GM23338 (cell line): ENCODE measurements at regions not wholly inside any gene's neighbourhood (a gene's known extent, or its start where the extent isn't known, plus 50 kb on each side); places are given as distances from the start of the nearest gene placed in this dataset.

Experiments used
- CREB1 ChIP-seq: fragments of 250-450 bp; sonication (Bioruptor Pico); IDR thresholded peaks from 2 replicates; pipeline ENCODE4 v1.5.0; 2020; ENCODE audit warnings: low read depth, mild to moderate bottlenecking, moderate library complexity
- EZH2 ChIP-seq: fragments of 200-600 bp; sonication (generic); IDR thresholded peaks from one replicate; pipeline ENCODE4 v1.8.0; 2017; ENCODE audit warnings: antibody characterized with exemption, mild to moderate bottlenecking, low read depth; ENCODE audit not compliant: unreplicated experiment
- POLR2AphosphoS5 ChIP-seq: IDR thresholded peaks from 2 replicates; pipeline ENCODE4 v1.6.1; 2016; ENCODE audit warnings: antibody characterized with exemption, low read depth
- ZNF114 ChIP-seq: fragments of 250-450 bp; sonication (Bioruptor Pico); IDR thresholded peaks from 2 replicates; pipeline ENCODE4 v1.5.0; 2020; ENCODE audit warnings: mild to moderate bottlenecking, moderate library complexity
- TF ChIP-seq, protein P1 (sequence below), 2 experiments: fragments of 200-600 bp in 1 of 2; sonication (generic) in 1 of 2; conservative IDR thresholded peaks; 2 replicates each; pipeline versions ENCODE4 v1.5.1 to v1.6.1; 2016 to 2017; ENCODE audit warnings: antibody characterized with exemption in 2 of 2, low read depth in 2 of 2, mild to moderate bottlenecking in 2 of 2, moderate library complexity in 1 of 2
- TF ChIP-seq, protein P2 (sequence below): IDR thresholded peaks from one replicate; pipeline ENCODE4 v1.6.1; 2018; ENCODE audit warnings: antibody characterized with exemption; ENCODE audit not compliant: unreplicated experiment

DNA sequence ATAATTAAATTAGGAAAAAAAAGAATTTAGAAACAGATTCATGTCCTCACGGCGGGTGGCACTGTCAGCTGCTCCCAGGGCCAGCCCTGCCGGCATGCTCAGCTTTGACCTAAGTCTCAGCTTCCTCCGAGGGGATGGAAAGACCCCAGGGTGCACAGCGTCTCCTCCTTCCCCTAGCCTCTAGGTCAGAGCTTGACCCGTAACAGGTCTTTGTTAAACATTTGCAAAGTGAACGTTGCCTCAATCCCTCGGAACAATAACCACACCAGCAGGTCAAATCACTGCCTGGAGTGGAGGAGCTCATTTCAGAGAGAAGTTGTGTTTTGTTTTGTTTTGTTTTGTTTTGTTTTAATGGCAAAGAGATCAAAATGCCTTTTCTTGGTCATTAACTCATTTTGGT lies 171.3 kb downstream of the TMEM18 start:
- TF ChIP-seq POLR2AphosphoS5 (no peak), CREB1 (no peak), ZNF114 (no peak), EZH2 (no peak)
- TF ChIP-seq, protein P1, sequence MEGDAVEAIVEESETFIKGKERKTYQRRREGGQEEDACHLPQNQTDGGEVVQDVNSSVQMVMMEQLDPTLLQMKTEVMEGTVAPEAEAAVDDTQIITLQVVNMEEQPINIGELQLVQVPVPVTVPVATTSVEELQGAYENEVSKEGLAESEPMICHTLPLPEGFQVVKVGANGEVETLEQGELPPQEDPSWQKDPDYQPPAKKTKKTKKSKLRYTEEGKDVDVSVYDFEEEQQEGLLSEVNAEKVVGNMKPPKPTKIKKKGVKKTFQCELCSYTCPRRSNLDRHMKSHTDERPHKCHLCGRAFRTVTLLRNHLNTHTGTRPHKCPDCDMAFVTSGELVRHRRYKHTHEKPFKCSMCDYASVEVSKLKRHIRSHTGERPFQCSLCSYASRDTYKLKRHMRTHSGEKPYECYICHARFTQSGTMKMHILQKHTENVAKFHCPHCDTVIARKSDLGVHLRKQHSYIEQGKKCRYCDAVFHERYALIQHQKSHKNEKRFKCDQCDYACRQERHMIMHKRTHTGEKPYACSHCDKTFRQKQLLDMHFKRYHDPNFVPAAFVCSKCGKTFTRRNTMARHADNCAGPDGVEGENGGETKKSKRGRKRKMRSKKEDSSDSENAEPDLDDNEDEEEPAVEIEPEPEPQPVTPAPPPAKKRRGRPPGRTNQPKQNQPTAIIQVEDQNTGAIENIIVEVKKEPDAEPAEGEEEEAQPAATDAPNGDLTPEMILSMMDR (conservative IDR thresholded peaks at IDR 0.05; ENCODE audit: low read depth in 2 of 2) = no peak
- TF ChIP-seq, protein P2, sequence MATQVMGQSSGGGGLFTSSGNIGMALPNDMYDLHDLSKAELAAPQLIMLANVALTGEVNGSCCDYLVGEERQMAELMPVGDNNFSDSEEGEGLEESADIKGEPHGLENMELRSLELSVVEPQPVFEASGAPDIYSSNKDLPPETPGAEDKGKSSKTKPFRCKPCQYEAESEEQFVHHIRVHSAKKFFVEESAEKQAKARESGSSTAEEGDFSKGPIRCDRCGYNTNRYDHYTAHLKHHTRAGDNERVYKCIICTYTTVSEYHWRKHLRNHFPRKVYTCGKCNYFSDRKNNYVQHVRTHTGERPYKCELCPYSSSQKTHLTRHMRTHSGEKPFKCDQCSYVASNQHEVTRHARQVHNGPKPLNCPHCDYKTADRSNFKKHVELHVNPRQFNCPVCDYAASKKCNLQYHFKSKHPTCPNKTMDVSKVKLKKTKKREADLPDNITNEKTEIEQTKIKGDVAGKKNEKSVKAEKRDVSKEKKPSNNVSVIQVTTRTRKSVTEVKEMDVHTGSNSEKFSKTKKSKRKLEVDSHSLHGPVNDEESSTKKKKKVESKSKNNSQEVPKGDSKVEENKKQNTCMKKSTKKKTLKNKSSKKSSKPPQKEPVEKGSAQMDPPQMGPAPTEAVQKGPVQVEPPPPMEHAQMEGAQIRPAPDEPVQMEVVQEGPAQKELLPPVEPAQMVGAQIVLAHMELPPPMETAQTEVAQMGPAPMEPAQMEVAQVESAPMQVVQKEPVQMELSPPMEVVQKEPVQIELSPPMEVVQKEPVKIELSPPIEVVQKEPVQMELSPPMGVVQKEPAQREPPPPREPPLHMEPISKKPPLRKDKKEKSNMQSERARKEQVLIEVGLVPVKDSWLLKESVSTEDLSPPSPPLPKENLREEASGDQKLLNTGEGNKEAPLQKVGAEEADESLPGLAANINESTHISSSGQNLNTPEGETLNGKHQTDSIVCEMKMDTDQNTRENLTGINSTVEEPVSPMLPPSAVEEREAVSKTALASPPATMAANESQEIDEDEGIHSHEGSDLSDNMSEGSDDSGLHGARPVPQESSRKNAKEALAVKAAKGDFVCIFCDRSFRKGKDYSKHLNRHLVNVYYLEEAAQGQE = no peak
